IMR-90 (cell line): ENCODE measurements at regions not wholly inside any gene's neighbourhood (a gene's known extent, or its start where the extent isn't known, plus 50 kb on each side); places are given as distances from the start of the nearest gene placed in this dataset.

ENCODE experiments used
- ATAC-seq: fragments of 200-7000 bp; cut with Tn5 transposase; 2 replicates; pipeline ENCODE4 v1.9.1; 2020; ENCODE audit warnings: low read depth, mild to moderate bottlenecking, moderate library complexity
- BruUV-seq: library from RNA; stranded (reverse); fragments of 400-500 nt; replicated peaks from 2 replicates; lab custom pipeline; 2021; lab: Mats Ljungman, UMichigan
- CTCF ChIA-PET: fragments of 300-600 bp; formaldehyde crosslinking; extraction: SDS; loops from one replicate; lab custom pipeline; 2021; ENCODE audit warnings: antibody characterized with exemption; lab: Yijun Ruan, JAX
- POLR2A ChIA-PET: fragments of 300-600 bp; sonication (Branson Sonifier 250); formaldehyde crosslinking; loops from one replicate; lab custom pipeline; 2022; ENCODE audit warnings: antibody characterized with exemption; ENCODE audit not compliant: unreplicated experiment; lab: Charles Lee
- DNase-seq: peaks from one replicate; pipeline ENCODE4 v3.0.0; 2013
- H2AFZ ChIP-seq: replicated peaks from 2 replicates; pipeline ENCODE3; 2013; ENCODE audit warnings: low read length, mild to moderate bottlenecking; ENCODE audit not compliant: poor library complexity
- H2AK5ac ChIP-seq: 2 replicates; pipeline ENCODE4 v1.6.1; 2013; ENCODE audit warnings: low read depth, low read length, inconsistent platforms
- H2AK9ac ChIP-seq: replicated peaks from 2 replicates; pipeline ENCODE3; 2013; ENCODE audit warnings: mild to moderate bottlenecking, low read depth, low read length, moderate library complexity; ENCODE audit not compliant: poor library complexity
- H2BK120ac ChIP-seq: 2 replicates; pipeline ENCODE4 v1.6.1; 2013; ENCODE audit warnings: low read depth, low read length, inconsistent platforms
- H2BK15ac ChIP-seq: 3 replicates; pipeline ENCODE4 v1.6.1; 2013; ENCODE audit warnings: low read depth, low read length, inconsistent platforms
- H2BK20ac ChIP-seq: 2 replicates; pipeline ENCODE4 v1.6.1; 2013; ENCODE audit warnings: low read depth, mild to moderate bottlenecking, inconsistent platforms, low read length, moderate library complexity
- H2BK5ac ChIP-seq: 2 replicates; pipeline ENCODE4 v1.6.1; 2013; ENCODE audit warnings: mild to moderate bottlenecking, low read depth, low read length, inconsistent platforms; ENCODE audit not compliant: poor library complexity, severe bottlenecking
- H3K14ac ChIP-seq: replicated peaks from 2 replicates; pipeline ENCODE4 v1.6.1; 2013; ENCODE audit warnings: low read depth, low read length, inconsistent platforms
- H3K18ac ChIP-seq: 2 replicates; pipeline ENCODE4 v1.6.1; 2013; ENCODE audit warnings: low read depth, low read length, control low read depth
- H3K23ac ChIP-seq: 2 replicates; pipeline ENCODE4 v1.6.1; 2013; ENCODE audit warnings: low read depth, low read length, inconsistent platforms
- H3K27ac ChIP-seq: 2 replicates; pipeline ENCODE4 v1.5.1; 2013; ENCODE audit warnings: mild to moderate bottlenecking, control low read depth, low read length; ENCODE audit not compliant: insufficient read depth
- H3K27me3 ChIP-seq: 2 replicates; pipeline ENCODE4 v1.6.1; 2013; ENCODE audit warnings: low read length; ENCODE audit not compliant: control insufficient read depth, insufficient read depth
- H3K36me3 ChIP-seq: 2 replicates; pipeline ENCODE4 v1.6.1; 2013; ENCODE audit warnings: low read length, mixed read lengths; ENCODE audit not compliant: control insufficient read depth, insufficient read depth
- H3K4ac ChIP-seq: 2 replicates; pipeline ENCODE4 v1.6.1; 2013; ENCODE audit warnings: low read depth, low read length, inconsistent platforms
- H3K4me1 ChIP-seq: 2 replicates; pipeline ENCODE4 v1.6.1; 2013; ENCODE audit warnings: low read length, mixed read lengths; ENCODE audit not compliant: control insufficient read depth, insufficient read depth
- H3K4me2 ChIP-seq: 2 replicates; pipeline ENCODE4 v1.6.1; 2013; ENCODE audit warnings: low read depth, mild to moderate bottlenecking, control low read depth, low read length, moderate library complexity
- H3K4me3 ChIP-seq: 2 replicates; pipeline ENCODE4 v1.5.1; 2013; ENCODE audit warnings: low read depth, mild to moderate bottlenecking, control low read depth, low read length, moderate library complexity; ENCODE audit not compliant: insufficient read depth
- H3K56ac ChIP-seq: 2 replicates; pipeline ENCODE4 v1.6.1; 2013; ENCODE audit warnings: low read length, inconsistent platforms; ENCODE audit not compliant: insufficient read depth; ENCODE audit errors: extremely low read depth
- H3K79me1 ChIP-seq, 2 experiments: 2 replicates each; pipeline ENCODE4 v1.6.1; 2013; ENCODE audit warnings: low read length in 2 of 2, inconsistent platforms in 1 of 2, low read depth in 1 of 2
- H3K9ac ChIP-seq: 2 replicates; pipeline ENCODE4 v1.6.1; 2013; ENCODE audit warnings: low read depth, low read length, control low read depth
- H3K9me1 ChIP-seq: 2 replicates; pipeline ENCODE4 v1.6.1; 2013; ENCODE audit warnings: low read length, inconsistent platforms; ENCODE audit not compliant: insufficient read depth
- H3K9me3 ChIP-seq: 2 replicates; pipeline ENCODE4 v1.6.1; 2013; ENCODE audit warnings: low read length; ENCODE audit not compliant: control insufficient read depth, insufficient read depth
- H4K20me1 ChIP-seq: 2 replicates; pipeline ENCODE4 v1.6.1; 2013; ENCODE audit warnings: low read length, inconsistent platforms; ENCODE audit not compliant: insufficient read depth
- H4K5ac ChIP-seq: 2 replicates; pipeline ENCODE4 v1.6.1; 2013; ENCODE audit warnings: mild to moderate bottlenecking, low read depth, low read length, control low read depth
- H4K8ac ChIP-seq, 2 experiments: 2 replicates each; pipeline ENCODE4 v1.6.1; 2013; ENCODE audit warnings: low read depth in 2 of 2, low read length in 2 of 2, control low read depth in 1 of 2, inconsistent platforms in 1 of 2
- H4K91ac ChIP-seq: 2 replicates; pipeline ENCODE4 v1.6.1; 2013; ENCODE audit warnings: low read depth, low read length, inconsistent platforms; ENCODE audit not compliant: insufficient read depth
- BHLHE40 ChIP-seq: fragments of 150-350 bp; IDR thresholded peaks from 2 replicates; pipeline ENCODE4 v1.6.1; 2016; ENCODE audit warnings: mild to moderate bottlenecking, low read depth, low read length
- NFE2L2 ChIP-seq: fragments of 150-350 bp; IDR thresholded peaks from 2 replicates; pipeline ENCODE4 v1.6.1; 2016; ENCODE audit warnings: low read depth, mild to moderate bottlenecking, low read length
- WGBS, 2 experiments: methylation state at CpG; one replicate each; pipeline versions ENCODE4 v1.1.5 to v1.1.7; 2013; ENCODE audit warnings: missing lambda C conversion rate in 2 of 2; ENCODE audit not compliant: insufficient read length in 1 of 2; ENCODE audit errors: extremely low coverage in 2 of 2; 5-methylcytosine and 5-hydroxymethylcytosine counted together
- dilution Hi-C: fragments of 300-500 bp; cut with HindIII; formaldehyde crosslinking; loops from one replicate; pipeline ENCODE4 v1.14.3; 2018; ENCODE audit warnings: low sequenced_read_pairs; ENCODE audit not compliant: unreplicated experiment
- in situ Hi-C: fragments of 300-500 bp; cut with MboI; formaldehyde crosslinking; loops from 3 replicates; pipeline ENCODE4 v1.14.3; 2019; ENCODE audit warnings: low sequenced_read_pairs, inconsistent platforms, mixed read lengths
- intact Hi-C: fragments of 100-400 bp; cut with micrococcal nuclease; formaldehyde crosslinking; loops from 2 replicates; pipeline ENCODE4 v1.10.0; 2022
- TF ChIP-seq, protein P1 (sequence below): conservative IDR thresholded peaks from 2 replicates; pipeline ENCODE4 v1.5.1; 2012; ENCODE audit warnings: mild to moderate bottlenecking, low read depth, low read length, improper control_type of control experiment

DNA sequence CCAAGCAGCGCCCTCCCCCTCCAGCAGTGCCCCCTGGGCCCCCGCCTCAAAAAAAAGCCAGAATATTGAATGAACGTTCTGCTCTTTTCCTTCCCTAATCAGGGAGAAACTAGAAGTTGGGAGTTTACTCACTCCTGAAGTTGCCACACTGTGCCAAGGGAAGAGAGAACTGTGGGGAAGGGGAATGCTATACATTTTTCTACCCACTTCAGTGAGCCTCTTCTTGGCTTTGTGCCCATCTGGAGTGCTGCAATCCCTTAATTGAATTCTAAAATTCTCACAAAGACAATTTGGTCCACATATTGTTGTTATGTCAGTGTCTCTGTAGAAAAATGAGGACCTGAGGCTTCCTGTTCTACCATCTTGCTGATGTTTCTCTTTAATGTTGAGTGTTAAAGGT is 443.7 kb downstream of the DIRAS2 start:
- BruUV-seq = no TSS peak
- Histone ChIP-seq H3K18ac (no peak overlapping the region), H2BK15ac (no peak overlapping the region), H3K27ac (no peak overlapping the region), H2AFZ (no peak overlapping the region), H2BK20ac (no peak overlapping the region), H3K79me1 (no peaks in the 10 kb centered on the region), H3K9ac (no peak overlapping the region), H3K4ac (no peak overlapping the region), H3K4me3 (no peak overlapping the region), H3K56ac (no peak overlapping the region), H3K14ac (no peak overlapping the region), H3K36me3 (no peaks in the 10 kb centered on the region), H2AK5ac (no peak overlapping the region), H3K27me3 (no peaks in the 10 kb centered on the region), H2BK120ac (no peak overlapping the region), H3K9me3 (no peaks in the 10 kb centered on the region), H3K9me1 (no peaks in the 10 kb centered on the region), H2AK9ac (no peak overlapping the region), H3K4me2 (no peak overlapping the region), H3K23ac (no peak overlapping the region), H4K91ac (no peak overlapping the region), H4K5ac (no peak overlapping the region), H3K4me1 (no peaks in the 10 kb centered on the region), H4K20me1 (no peaks in the 10 kb centered on the region), H4K8ac (no peak overlapping the region), H2BK5ac (no peak overlapping the region)
- ATAC-seq (no peak), DNase-seq (no peak)
- dilution Hi-C loops (no loop called here), intact Hi-C loops (no loop called here), in situ Hi-C loops (no loop called here)
- TF ChIP-seq NFE2L2 (no peak), BHLHE40 (no peak)
- TF ChIP-seq, protein P1, sequence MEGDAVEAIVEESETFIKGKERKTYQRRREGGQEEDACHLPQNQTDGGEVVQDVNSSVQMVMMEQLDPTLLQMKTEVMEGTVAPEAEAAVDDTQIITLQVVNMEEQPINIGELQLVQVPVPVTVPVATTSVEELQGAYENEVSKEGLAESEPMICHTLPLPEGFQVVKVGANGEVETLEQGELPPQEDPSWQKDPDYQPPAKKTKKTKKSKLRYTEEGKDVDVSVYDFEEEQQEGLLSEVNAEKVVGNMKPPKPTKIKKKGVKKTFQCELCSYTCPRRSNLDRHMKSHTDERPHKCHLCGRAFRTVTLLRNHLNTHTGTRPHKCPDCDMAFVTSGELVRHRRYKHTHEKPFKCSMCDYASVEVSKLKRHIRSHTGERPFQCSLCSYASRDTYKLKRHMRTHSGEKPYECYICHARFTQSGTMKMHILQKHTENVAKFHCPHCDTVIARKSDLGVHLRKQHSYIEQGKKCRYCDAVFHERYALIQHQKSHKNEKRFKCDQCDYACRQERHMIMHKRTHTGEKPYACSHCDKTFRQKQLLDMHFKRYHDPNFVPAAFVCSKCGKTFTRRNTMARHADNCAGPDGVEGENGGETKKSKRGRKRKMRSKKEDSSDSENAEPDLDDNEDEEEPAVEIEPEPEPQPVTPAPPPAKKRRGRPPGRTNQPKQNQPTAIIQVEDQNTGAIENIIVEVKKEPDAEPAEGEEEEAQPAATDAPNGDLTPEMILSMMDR = no peak
- no CpG with 5 or more reads among the region's 3 CpGs for WGBS, 2 experiments
- CTCF ChIA-PET = no interaction called here
- POLR2A ChIA-PET = no interaction called here
